IMR-90 (cell line): ENCODE measurements at regions not wholly inside any gene's neighbourhood (a gene's known extent, or its start where the extent isn't known, plus 50 kb on each side); places are given as distances from the start of the nearest gene placed in this dataset.

ENCODE experiments used
- ATAC-seq: fragments of 200-7000 bp; cut with Tn5 transposase; 2 replicates; pipeline ENCODE4 v1.9.1; 2020; ENCODE audit warnings: low read depth, mild to moderate bottlenecking, moderate library complexity
- BruUV-seq: library from RNA; stranded (reverse); fragments of 400-500 nt; replicated peaks from 2 replicates; lab custom pipeline; 2021; lab: Mats Ljungman, UMichigan
- CTCF ChIA-PET: fragments of 300-600 bp; formaldehyde crosslinking; extraction: SDS; loops from one replicate; lab custom pipeline; 2021; ENCODE audit warnings: antibody characterized with exemption; lab: Yijun Ruan, JAX
- POLR2A ChIA-PET: fragments of 300-600 bp; sonication (Branson Sonifier 250); formaldehyde crosslinking; loops from one replicate; lab custom pipeline; 2022; ENCODE audit warnings: antibody characterized with exemption; ENCODE audit not compliant: unreplicated experiment; lab: Charles Lee
- DNase-seq: peaks from one replicate; pipeline ENCODE4 v3.0.0; 2013
- H2AFZ ChIP-seq: replicated peaks from 2 replicates; pipeline ENCODE3; 2013; ENCODE audit warnings: low read length, mild to moderate bottlenecking; ENCODE audit not compliant: poor library complexity
- H2AK5ac ChIP-seq: 2 replicates; pipeline ENCODE4 v1.6.1; 2013; ENCODE audit warnings: low read depth, low read length, inconsistent platforms
- H2AK9ac ChIP-seq: replicated peaks from 2 replicates; pipeline ENCODE3; 2013; ENCODE audit warnings: mild to moderate bottlenecking, low read depth, low read length, moderate library complexity; ENCODE audit not compliant: poor library complexity
- H2BK120ac ChIP-seq: 2 replicates; pipeline ENCODE4 v1.6.1; 2013; ENCODE audit warnings: low read depth, low read length, inconsistent platforms
- H2BK15ac ChIP-seq: 3 replicates; pipeline ENCODE4 v1.6.1; 2013; ENCODE audit warnings: low read depth, low read length, inconsistent platforms
- H2BK20ac ChIP-seq: 2 replicates; pipeline ENCODE4 v1.6.1; 2013; ENCODE audit warnings: low read depth, mild to moderate bottlenecking, inconsistent platforms, low read length, moderate library complexity
- H2BK5ac ChIP-seq: 2 replicates; pipeline ENCODE4 v1.6.1; 2013; ENCODE audit warnings: mild to moderate bottlenecking, low read depth, low read length, inconsistent platforms; ENCODE audit not compliant: poor library complexity, severe bottlenecking
- H3K14ac ChIP-seq: replicated peaks from 2 replicates; pipeline ENCODE4 v1.6.1; 2013; ENCODE audit warnings: low read depth, low read length, inconsistent platforms
- H3K18ac ChIP-seq: 2 replicates; pipeline ENCODE4 v1.6.1; 2013; ENCODE audit warnings: low read depth, low read length, control low read depth
- H3K23ac ChIP-seq: 2 replicates; pipeline ENCODE4 v1.6.1; 2013; ENCODE audit warnings: low read depth, low read length, inconsistent platforms
- H3K27ac ChIP-seq: 2 replicates; pipeline ENCODE4 v1.5.1; 2013; ENCODE audit warnings: mild to moderate bottlenecking, control low read depth, low read length; ENCODE audit not compliant: insufficient read depth
- H3K27me3 ChIP-seq: 2 replicates; pipeline ENCODE4 v1.6.1; 2013; ENCODE audit warnings: low read length; ENCODE audit not compliant: control insufficient read depth, insufficient read depth
- H3K36me3 ChIP-seq: 2 replicates; pipeline ENCODE4 v1.6.1; 2013; ENCODE audit warnings: low read length, mixed read lengths; ENCODE audit not compliant: control insufficient read depth, insufficient read depth
- H3K4ac ChIP-seq: 2 replicates; pipeline ENCODE4 v1.6.1; 2013; ENCODE audit warnings: low read depth, low read length, inconsistent platforms
- H3K4me1 ChIP-seq: 2 replicates; pipeline ENCODE4 v1.6.1; 2013; ENCODE audit warnings: low read length, mixed read lengths; ENCODE audit not compliant: control insufficient read depth, insufficient read depth
- H3K4me2 ChIP-seq: 2 replicates; pipeline ENCODE4 v1.6.1; 2013; ENCODE audit warnings: low read depth, mild to moderate bottlenecking, control low read depth, low read length, moderate library complexity
- H3K4me3 ChIP-seq: 2 replicates; pipeline ENCODE4 v1.5.1; 2013; ENCODE audit warnings: low read depth, mild to moderate bottlenecking, control low read depth, low read length, moderate library complexity; ENCODE audit not compliant: insufficient read depth
- H3K56ac ChIP-seq: 2 replicates; pipeline ENCODE4 v1.6.1; 2013; ENCODE audit warnings: low read length, inconsistent platforms; ENCODE audit not compliant: insufficient read depth; ENCODE audit errors: extremely low read depth
- H3K79me1 ChIP-seq, 2 experiments: 2 replicates each; pipeline ENCODE4 v1.6.1; 2013; ENCODE audit warnings: low read length in 2 of 2, inconsistent platforms in 1 of 2, low read depth in 1 of 2
- H3K9ac ChIP-seq: 2 replicates; pipeline ENCODE4 v1.6.1; 2013; ENCODE audit warnings: low read depth, low read length, control low read depth
- H3K9me1 ChIP-seq: 2 replicates; pipeline ENCODE4 v1.6.1; 2013; ENCODE audit warnings: low read length, inconsistent platforms; ENCODE audit not compliant: insufficient read depth
- H3K9me3 ChIP-seq: 2 replicates; pipeline ENCODE4 v1.6.1; 2013; ENCODE audit warnings: low read length; ENCODE audit not compliant: control insufficient read depth, insufficient read depth
- H4K20me1 ChIP-seq: 2 replicates; pipeline ENCODE4 v1.6.1; 2013; ENCODE audit warnings: low read length, inconsistent platforms; ENCODE audit not compliant: insufficient read depth
- H4K5ac ChIP-seq: 2 replicates; pipeline ENCODE4 v1.6.1; 2013; ENCODE audit warnings: mild to moderate bottlenecking, low read depth, low read length, control low read depth
- H4K8ac ChIP-seq, 2 experiments: 2 replicates each; pipeline ENCODE4 v1.6.1; 2013; ENCODE audit warnings: low read depth in 2 of 2, low read length in 2 of 2, control low read depth in 1 of 2, inconsistent platforms in 1 of 2
- H4K91ac ChIP-seq: 2 replicates; pipeline ENCODE4 v1.6.1; 2013; ENCODE audit warnings: low read depth, low read length, inconsistent platforms; ENCODE audit not compliant: insufficient read depth
- BHLHE40 ChIP-seq: fragments of 150-350 bp; IDR thresholded peaks from 2 replicates; pipeline ENCODE4 v1.6.1; 2016; ENCODE audit warnings: mild to moderate bottlenecking, low read depth, low read length
- CEBPB ChIP-seq: IDR thresholded peaks from 2 replicates; pipeline ENCODE4 v1.6.1; 2012; ENCODE audit warnings: low read depth, low read length, improper control_type of control experiment
- CHD1 ChIP-seq: IDR thresholded peaks from 2 replicates; pipeline ENCODE4 v1.6.1; 2012; ENCODE audit warnings: low read depth, low read length, improper control_type of control experiment
- FOS ChIP-seq: fragments of 150-350 bp; IDR thresholded peaks from 2 replicates; pipeline ENCODE4 v1.6.1; 2016; ENCODE audit warnings: low read depth, low read length
- MAZ ChIP-seq: IDR thresholded peaks from 2 replicates; pipeline ENCODE4 v1.6.1; 2012; ENCODE audit warnings: low read depth, mild to moderate bottlenecking, low read length, improper control_type of control experiment, moderate library complexity, borderline replicate concordance
- POLR2A ChIP-seq: IDR thresholded peaks from 2 replicates; pipeline ENCODE4 v1.6.1; 2012; ENCODE audit warnings: mild to moderate bottlenecking, low read depth, low read length
- RFX5 ChIP-seq: IDR thresholded peaks from 2 replicates; pipeline ENCODE4 v1.8.0; 2012; ENCODE audit warnings: low read depth, mild to moderate bottlenecking, low read length, moderate library complexity
- SMC3 ChIP-seq: fragments of 150-350 bp; IDR thresholded peaks from 2 replicates; pipeline ENCODE4 v1.6.1; 2016; ENCODE audit warnings: low read depth, mild to moderate bottlenecking, antibody characterized with exemption, low read length, moderate library complexity
- dilution Hi-C: fragments of 300-500 bp; cut with HindIII; formaldehyde crosslinking; loops from one replicate; pipeline ENCODE4 v1.14.3; 2018; ENCODE audit warnings: low sequenced_read_pairs; ENCODE audit not compliant: unreplicated experiment
- in situ Hi-C: fragments of 300-500 bp; cut with MboI; formaldehyde crosslinking; loops from 3 replicates; pipeline ENCODE4 v1.14.3; 2019; ENCODE audit warnings: low sequenced_read_pairs, inconsistent platforms, mixed read lengths
- intact Hi-C: fragments of 100-400 bp; cut with micrococcal nuclease; formaldehyde crosslinking; loops from 2 replicates; pipeline ENCODE4 v1.10.0; 2022
- TF ChIP-seq, protein P1 (sequence below): conservative IDR thresholded peaks from 2 replicates; pipeline ENCODE4 v1.5.1; 2012; ENCODE audit warnings: mild to moderate bottlenecking, low read depth, low read length, improper control_type of control experiment
- TF ChIP-seq, protein P2 (sequence below): fragments of 150-350 bp; IDR thresholded peaks from 2 replicates; pipeline ENCODE4 v1.6.1; 2017; ENCODE audit warnings: mild to moderate bottlenecking, antibody characterized with exemption, low read length, low read depth
- TF ChIP-seq, protein P3 (sequence below): fragments of 150-350 bp; IDR thresholded peaks from 2 replicates; pipeline ENCODE4 v1.6.1; 2016; ENCODE audit warnings: low read depth, mild to moderate bottlenecking, low read length, moderate library complexity, borderline replicate concordance

DNA sequence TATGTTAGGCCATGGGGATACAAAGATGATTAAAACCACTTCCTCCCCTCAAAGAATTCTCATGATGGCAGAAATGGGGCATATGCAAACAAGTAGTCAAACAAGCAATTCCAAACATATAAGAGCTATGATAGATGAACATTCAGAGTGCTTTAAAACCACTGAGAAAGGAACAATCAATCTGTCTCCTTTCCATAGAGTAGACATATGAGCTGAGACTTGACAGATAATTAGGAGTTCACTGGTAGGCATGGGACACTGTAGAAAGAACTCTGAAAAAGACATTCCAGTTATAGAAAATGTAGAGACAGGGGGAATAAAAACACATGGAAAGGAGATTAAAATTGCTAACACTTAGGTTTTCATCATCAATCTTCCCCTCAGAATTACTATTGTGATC, 372.8 kb downstream of the KLHL4 start:
- Histone ChIP-seq H3K79me1 (no peaks in the 10 kb centered on the region), H2BK15ac (no peak overlapping the region), H4K91ac (no peak overlapping the region), H2BK5ac (no peak overlapping the region), H3K14ac (no peak overlapping the region), H3K27me3 (no peaks in the 10 kb centered on the region; the same call in 1 of the 2 replicates), H2AK9ac (no peak overlapping the region), H3K4me3 (no peak overlapping the region), H3K27ac (no peak overlapping the region), H4K8ac (no peak overlapping the region), H3K36me3 (no peaks in the 10 kb centered on the region), H2AFZ (no peak overlapping the region), H3K4me1 (no peaks in the 10 kb centered on the region), H3K9me1 (no peaks in the 10 kb centered on the region), H4K20me1 (no peaks in the 10 kb centered on the region), H3K23ac (no peak overlapping the region), H4K5ac (no peak overlapping the region), H3K9ac (no peak overlapping the region), H3K4me2 (no peak overlapping the region), H3K56ac (no peak overlapping the region), H2BK120ac (no peak overlapping the region), H3K4ac (no peak overlapping the region), H3K9me3 (peaks cover 3% of the 10 kb centered on the region; the same call in 1 of the 2 replicates), H2BK20ac (no peak overlapping the region), H2AK5ac (no peak overlapping the region), H3K18ac (no peak overlapping the region)
- ChIA-PET CTCF (no interaction called here), POLR2A (no interaction called here)
- TF ChIP-seq FOS (no peak), RFX5 (no peak), SMC3 (no peak), CHD1 (no peak), MAZ (no peak), BHLHE40 (no peak), CEBPB (no peak), POLR2A (no peak)
- TF ChIP-seq, protein P1, sequence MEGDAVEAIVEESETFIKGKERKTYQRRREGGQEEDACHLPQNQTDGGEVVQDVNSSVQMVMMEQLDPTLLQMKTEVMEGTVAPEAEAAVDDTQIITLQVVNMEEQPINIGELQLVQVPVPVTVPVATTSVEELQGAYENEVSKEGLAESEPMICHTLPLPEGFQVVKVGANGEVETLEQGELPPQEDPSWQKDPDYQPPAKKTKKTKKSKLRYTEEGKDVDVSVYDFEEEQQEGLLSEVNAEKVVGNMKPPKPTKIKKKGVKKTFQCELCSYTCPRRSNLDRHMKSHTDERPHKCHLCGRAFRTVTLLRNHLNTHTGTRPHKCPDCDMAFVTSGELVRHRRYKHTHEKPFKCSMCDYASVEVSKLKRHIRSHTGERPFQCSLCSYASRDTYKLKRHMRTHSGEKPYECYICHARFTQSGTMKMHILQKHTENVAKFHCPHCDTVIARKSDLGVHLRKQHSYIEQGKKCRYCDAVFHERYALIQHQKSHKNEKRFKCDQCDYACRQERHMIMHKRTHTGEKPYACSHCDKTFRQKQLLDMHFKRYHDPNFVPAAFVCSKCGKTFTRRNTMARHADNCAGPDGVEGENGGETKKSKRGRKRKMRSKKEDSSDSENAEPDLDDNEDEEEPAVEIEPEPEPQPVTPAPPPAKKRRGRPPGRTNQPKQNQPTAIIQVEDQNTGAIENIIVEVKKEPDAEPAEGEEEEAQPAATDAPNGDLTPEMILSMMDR: no peak
- TF ChIP-seq, protein P2, sequence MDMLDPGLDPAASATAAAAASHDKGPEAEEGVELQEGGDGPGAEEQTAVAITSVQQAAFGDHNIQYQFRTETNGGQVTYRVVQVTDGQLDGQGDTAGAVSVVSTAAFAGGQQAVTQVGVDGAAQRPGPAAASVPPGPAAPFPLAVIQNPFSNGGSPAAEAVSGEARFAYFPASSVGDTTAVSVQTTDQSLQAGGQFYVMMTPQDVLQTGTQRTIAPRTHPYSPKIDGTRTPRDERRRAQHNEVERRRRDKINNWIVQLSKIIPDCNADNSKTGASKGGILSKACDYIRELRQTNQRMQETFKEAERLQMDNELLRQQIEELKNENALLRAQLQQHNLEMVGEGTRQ: no peak
- TF ChIP-seq, protein P3, sequence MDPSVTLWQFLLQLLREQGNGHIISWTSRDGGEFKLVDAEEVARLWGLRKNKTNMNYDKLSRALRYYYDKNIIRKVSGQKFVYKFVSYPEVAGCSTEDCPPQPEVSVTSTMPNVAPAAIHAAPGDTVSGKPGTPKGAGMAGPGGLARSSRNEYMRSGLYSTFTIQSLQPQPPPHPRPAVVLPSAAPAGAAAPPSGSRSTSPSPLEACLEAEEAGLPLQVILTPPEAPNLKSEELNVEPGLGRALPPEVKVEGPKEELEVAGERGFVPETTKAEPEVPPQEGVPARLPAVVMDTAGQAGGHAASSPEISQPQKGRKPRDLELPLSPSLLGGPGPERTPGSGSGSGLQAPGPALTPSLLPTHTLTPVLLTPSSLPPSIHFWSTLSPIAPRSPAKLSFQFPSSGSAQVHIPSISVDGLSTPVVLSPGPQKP: no peak
- DNase-seq (no peak), ATAC-seq (no peak)
- dilution Hi-C loops (no loop called here), intact Hi-C loops (no loop called here), in situ Hi-C loops (no loop called here)
- no TSS peak for BruUV-seq
